K562 (cell line): ENCODE measurements at regions not wholly inside any gene's neighbourhood (a gene's known extent, or its start where the extent isn't known, plus 50 kb on each side); places are given as distances from the start of the nearest gene placed in this dataset.

ENCODE experiments used
- ATAC-seq: fragments of 200-7000 bp; cut with Tn5 transposase; 3 replicates; pipeline ENCODE4 v1.9.1; 2020; ENCODE audit warnings: moderate library complexity
- BruUV-seq: library from RNA; stranded (reverse); fragments of 400-500 nt; replicated peaks from 2 replicates; lab custom pipeline; 2021; lab: Mats Ljungman, UMichigan
- CTCF ChIA-PET: fragments of 300-600 bp; formaldehyde crosslinking; extraction: SDS; loops from one replicate; lab custom pipeline; 2021; ENCODE audit warnings: low intra/inter-chr PET ratio; lab: Yijun Ruan, JAX
- POLR2A ChIA-PET: fragments of 300-600, 350-650 bp; sonication (Branson Sonifier 250); formaldehyde crosslinking; extraction: SDS; loops from one replicate; lab custom pipeline; 2021; ENCODE audit warnings: antibody characterized with exemption, inconsistent platforms; lab: Yijun Ruan, JAX
- DNase-seq, 4 experiments: peaks; one replicate each; pipeline versions ENCODE4 v3.0.0 to v3.0.0-alpha.2; 2011 to 2018; ENCODE audit warnings: low spot score in 3 of 4, mixed read lengths in 3 of 4; ENCODE audit errors: extremely low read depth in 1 of 4
- FAIRE-seq: peaks from 2 replicates; lab custom pipeline; 2011; peaks lifted over from hg19 to GRCh38; lab: Jason Lieb, UNC
- H2AFZ ChIP-seq: 2 replicates; pipeline ENCODE4 v1.6.0; 2011; ENCODE audit warnings: low read depth, low read length, control low read depth, inconsistent platforms
- H3K27ac ChIP-seq: fragments of 200-600 bp; 3 replicates; pipeline ENCODE4 v1.8.0; 2011; ENCODE audit warnings: low read depth, mild to moderate bottlenecking, control low read depth, inconsistent platforms, low read length, moderate library complexity, mixed read lengths; ENCODE audit errors: extremely low read depth
- H3K27me3 ChIP-seq, 2 experiments: fragments of 300-600 bp in 1 of 2; 2 replicates in 1 of 2; 3 replicates in 1 of 2; pipeline versions ENCODE4 v1.6.0 to v1.8.0; 2011; ENCODE audit warnings: inconsistent platforms in 2 of 2, low read length in 2 of 2, mild to moderate bottlenecking in 1 of 2, mixed read lengths in 1 of 2, moderate library complexity in 1 of 2; ENCODE audit not compliant: control insufficient read depth in 2 of 2, insufficient read depth in 2 of 2
- H3K36me3 ChIP-seq: fragments of 300-600 bp; 3 replicates; pipeline ENCODE4 v1.8.0; 2011; ENCODE audit warnings: mild to moderate bottlenecking, low read length, inconsistent platforms; ENCODE audit not compliant: control insufficient read depth, insufficient read depth
- H3K4me1 ChIP-seq, 2 experiments: fragments of 200-600 bp in 1 of 2; replicated peaks in 1 of 2; 2 replicates in 1 of 2; 3 replicates in 1 of 2; pipeline versions ENCODE4 v1.5.1 to v1.8.0; 2011; ENCODE audit warnings: inconsistent platforms in 2 of 2, low read length in 2 of 2, mild to moderate bottlenecking in 1 of 2, mixed read lengths in 1 of 2, moderate library complexity in 1 of 2; ENCODE audit not compliant: control insufficient read depth in 2 of 2, insufficient read depth in 2 of 2
- H3K4me2 ChIP-seq: 2 replicates; pipeline ENCODE4 v1.6.1; 2011; ENCODE audit warnings: low read length, control low read depth, inconsistent platforms, mixed read lengths; ENCODE audit not compliant: insufficient read depth
- H3K4me3 ChIP-seq: fragments of 200-600 bp; sonication (generic), shearing (Covaris generic); 2 replicates; pipeline ENCODE4 v1.5.1; 2016; ENCODE audit warnings: control low read depth, inconsistent platforms
- H3K79me2 ChIP-seq: fragments of 200-600 bp; 3 replicates; pipeline ENCODE4 v1.8.0; 2011; ENCODE audit warnings: low read length, inconsistent platforms; ENCODE audit not compliant: control insufficient read depth, insufficient read depth
- H3K9ac ChIP-seq, 2 experiments: 2 replicates each; pipeline versions ENCODE4 v1.6.0 to v1.6.1; 2011; ENCODE audit warnings: low read depth in 2 of 2, low read length in 2 of 2, control low read depth in 1 of 2, inconsistent platforms in 1 of 2, mild to moderate bottlenecking in 1 of 2, mixed read lengths in 1 of 2; ENCODE audit not compliant: insufficient read depth in 1 of 2
- H3K9me1 ChIP-seq: one replicate; pipeline ENCODE4 v1.6.0; 2011; ENCODE audit warnings: inconsistent platforms, mild to moderate bottlenecking, low read length, moderate library complexity; ENCODE audit not compliant: control insufficient read depth, insufficient read depth
- H3K9me3 ChIP-seq: replicated peaks from 2 replicates; pipeline ENCODE4 v1.5.1; 2011; ENCODE audit warnings: low read depth, low read length, inconsistent platforms; ENCODE audit not compliant: control insufficient read depth, insufficient read depth
- H4K20me1 ChIP-seq: replicated peaks from 2 replicates; pipeline ENCODE4 v1.6.1; 2011; ENCODE audit warnings: low read length, inconsistent platforms, mixed read lengths; ENCODE audit not compliant: control insufficient read depth, insufficient read depth
- BRD9 ChIP-seq: fragments of 450-650 bp; IDR thresholded peaks from 2 replicates; pipeline ENCODE4 v1.6.1; 2018; ENCODE audit warnings: low read depth; ENCODE audit not compliant: partially characterized antibody
- CHD2 ChIP-seq: IDR thresholded peaks from 2 replicates; pipeline ENCODE4 v1.6.1; 2011; ENCODE audit warnings: low read depth, low read length
- ESRRA ChIP-seq: fragments of 450-650 bp; IDR thresholded peaks from 2 replicates; pipeline ENCODE4 v1.6.1; 2014; ENCODE audit warnings: low read depth, mild to moderate bottlenecking, moderate library complexity, borderline replicate concordance
- EZH2 ChIP-seq: IDR thresholded peaks from 2 replicates; pipeline ENCODE4 v1.6.1; 2012; ENCODE audit warnings: low read depth, mild to moderate bottlenecking, inconsistent platforms, low read length, borderline replicate concordance
- FIP1L1 ChIP-seq: fragments of 200-400 bp; formaldehyde crosslinking; IDR thresholded peaks from 2 replicates; pipeline ENCODE4 v1.6.1; 2018; ENCODE audit warnings: mild to moderate bottlenecking, low read depth, low read length; ENCODE audit not compliant: poor library complexity, severe bottlenecking
- GTF2A2 ChIP-seq: IDR thresholded peaks from 2 replicates; pipeline ENCODE4 v1.6.1; 2016; ENCODE audit warnings: mild to moderate bottlenecking, missing genetic modification characterization, missing compliant biosample characterization
- NR2C2 ChIP-seq, 2 experiments: fragments of 200-800 bp in 1 of 2; sonication (Bioruptor generic) in 1 of 2; sonication (generic) in 1 of 2; formaldehyde crosslinking in 1 of 2; IDR thresholded peaks; 2 replicates each; pipeline versions ENCODE4 v1.6.1 to v1.8.0; 2016 to 2022; ENCODE audit warnings: mild to moderate bottlenecking in 1 of 2, missing compliant biosample characterization in 1 of 2, missing genetic modification characterization in 1 of 2, missing genetic modification reagents in 1 of 2
- OTX1 ChIP-seq: fragments of 450-650 bp; formaldehyde crosslinking; IDR thresholded peaks from 2 replicates; pipeline ENCODE4 v1.4.0; 2022; ENCODE audit warnings: mild to moderate bottlenecking
- RBFOX2 ChIP-seq: fragments of 200-400 bp; formaldehyde crosslinking; IDR thresholded peaks from 2 replicates; pipeline ENCODE4 v1.6.1; 2017; ENCODE audit warnings: low read depth, mild to moderate bottlenecking, low read length, moderate library complexity
- SIN3A ChIP-seq, 2 experiments: fragments of 150-350 bp in 1 of 2; IDR thresholded peaks; 2 replicates each; pipeline ENCODE4 v1.6.1; 2011 to 2016; ENCODE audit warnings: borderline replicate concordance in 2 of 2, low read depth in 2 of 2, low read length in 2 of 2, mild to moderate bottlenecking in 2 of 2, moderate library complexity in 2 of 2; ENCODE audit not compliant: control insufficient read depth in 1 of 2
- WGBS: fragments of 100-300 bp; shearing (Covaris generic); methylation state at CpG from one replicate; pipeline ENCODE4 v1.1.6; 2016; ENCODE audit warnings: low coverage, mixed read lengths; ENCODE audit not compliant: insufficient coverage; ENCODE audit errors: missing lambda C conversion rate; 5-methylcytosine and 5-hydroxymethylcytosine counted together
- in situ Hi-C: fragments of 300-500 bp; cut with MboI; formaldehyde crosslinking; loops from 4 replicates; pipeline ENCODE4 v1.15.0; 2018; ENCODE audit warnings: inconsistent platforms, mixed read lengths
- intact Hi-C: fragments of 100-400 bp; cut with micrococcal nuclease; formaldehyde crosslinking; loops from 2 replicates; pipeline ENCODE4 v1.14.2; 2022
- TF ChIP-seq, protein P1 (sequence below): IDR thresholded peaks from 3 replicates; pipeline ENCODE4 v1.6.1; 2011; ENCODE audit warnings: borderline replicate concordance, mild to moderate bottlenecking; ENCODE audit not compliant: insufficient read length, insufficient read depth
- TF ChIP-seq, protein P2 (sequence below): sonication (generic); formaldehyde crosslinking; IDR thresholded peaks from 2 replicates; pipeline ENCODE4 v1.8.0; 2022; ENCODE audit warnings: missing genetic modification reagents, mild to moderate bottlenecking, moderate library complexity, borderline replicate concordance
- TF ChIP-seq, protein P3 (sequence below): fragments of 250-450 bp; sonication (Bioruptor Pico); IDR thresholded peaks from 2 replicates; pipeline ENCODE4 v1.8.0; 2022; ENCODE audit warnings: inconsistent platforms, mild to moderate bottlenecking, moderate library complexity, borderline replicate concordance

DNA sequence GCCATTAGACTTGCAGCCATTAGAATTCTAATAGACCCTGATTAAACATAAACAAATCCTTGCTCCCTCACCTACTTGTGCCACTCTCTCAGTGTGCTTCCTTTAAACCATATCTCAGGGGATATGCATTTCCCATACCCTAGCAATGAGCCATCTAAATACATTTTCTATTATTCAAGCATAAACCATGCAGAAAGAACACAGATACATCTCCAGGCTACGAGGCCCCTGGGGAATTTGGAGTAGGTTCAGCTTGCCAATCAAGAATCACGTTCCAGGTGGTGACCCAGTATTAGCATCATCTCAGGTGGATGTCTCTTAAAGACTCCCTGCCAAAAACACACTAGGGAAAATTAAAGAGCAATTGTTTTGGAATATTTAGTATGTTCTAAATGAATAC lies 93.0 kb upstream of the CCL21 start:
- no peak for TF ChIP-seq CHD2
- TF ChIP-seq, protein P1, sequence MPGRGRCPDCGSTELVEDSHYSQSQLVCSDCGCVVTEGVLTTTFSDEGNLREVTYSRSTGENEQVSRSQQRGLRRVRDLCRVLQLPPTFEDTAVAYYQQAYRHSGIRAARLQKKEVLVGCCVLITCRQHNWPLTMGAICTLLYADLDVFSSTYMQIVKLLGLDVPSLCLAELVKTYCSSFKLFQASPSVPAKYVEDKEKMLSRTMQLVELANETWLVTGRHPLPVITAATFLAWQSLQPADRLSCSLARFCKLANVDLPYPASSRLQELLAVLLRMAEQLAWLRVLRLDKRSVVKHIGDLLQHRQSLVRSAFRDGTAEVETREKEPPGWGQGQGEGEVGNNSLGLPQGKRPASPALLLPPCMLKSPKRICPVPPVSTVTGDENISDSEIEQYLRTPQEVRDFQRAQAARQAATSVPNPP: no peak
- TF ChIP-seq GTF2A2 (tag): no peak
- TF ChIP-seq OTX1: no peak
- no peak for TF ChIP-seq BRD9
- TF ChIP-seq ESRRA: no peak
- no peak for TF ChIP-seq NR2C2 (CRISPR knock-in tag; IDR thresholded peaks at IDR 0.05)
- TF ChIP-seq NR2C2 (tag; IDR thresholded peaks at IDR 0.05): no peak
- no peak for TF ChIP-seq SIN3A (IDR thresholded peaks at IDR 0.05; ENCODE audit: borderline replicate concordance in 2 of 2, control insufficient read depth in 1 of 2, low read depth in 2 of 2, low read length in 2 of 2)
- TF ChIP-seq RBFOX2: no peak
- no peak for TF ChIP-seq FIP1L1
- TF ChIP-seq, protein P2, sequence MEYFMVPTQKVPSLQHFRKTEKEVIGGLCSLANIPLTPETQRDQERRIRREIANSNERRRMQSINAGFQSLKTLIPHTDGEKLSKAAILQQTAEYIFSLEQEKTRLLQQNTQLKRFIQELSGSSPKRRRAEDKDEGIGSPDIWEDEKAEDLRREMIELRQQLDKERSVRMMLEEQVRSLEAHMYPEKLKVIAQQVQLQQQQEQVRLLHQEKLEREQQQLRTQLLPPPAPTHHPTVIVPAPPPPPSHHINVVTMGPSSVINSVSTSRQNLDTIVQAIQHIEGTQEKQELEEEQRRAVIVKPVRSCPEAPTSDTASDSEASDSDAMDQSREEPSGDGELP (CRISPR knock-in tag): no peak
- TF ChIP-seq, protein P3, sequence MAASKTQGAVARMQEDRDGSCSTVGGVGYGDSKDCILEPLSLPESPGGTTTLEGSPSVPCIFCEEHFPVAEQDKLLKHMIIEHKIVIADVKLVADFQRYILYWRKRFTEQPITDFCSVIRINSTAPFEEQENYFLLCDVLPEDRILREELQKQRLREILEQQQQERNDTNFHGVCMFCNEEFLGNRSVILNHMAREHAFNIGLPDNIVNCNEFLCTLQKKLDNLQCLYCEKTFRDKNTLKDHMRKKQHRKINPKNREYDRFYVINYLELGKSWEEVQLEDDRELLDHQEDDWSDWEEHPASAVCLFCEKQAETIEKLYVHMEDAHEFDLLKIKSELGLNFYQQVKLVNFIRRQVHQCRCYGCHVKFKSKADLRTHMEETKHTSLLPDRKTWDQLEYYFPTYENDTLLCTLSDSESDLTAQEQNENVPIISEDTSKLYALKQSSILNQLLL (CRISPR knock-in tag): no peak
- no peak for TF ChIP-seq EZH2
- intact Hi-C loops: no loop called here
- Histone ChIP-seq H3K27me3 (no peaks in the 10 kb centered on the region), H3K9me1 (no peaks in the 10 kb centered on the region), H3K79me2 (no peaks in the 10 kb centered on the region), H3K4me2 (no peak overlapping the region), H3K4me1 (no peaks in the 10 kb centered on the region), H2AFZ (no peak overlapping the region), H3K36me3 (no peaks in the 10 kb centered on the region), H4K20me1 (no peaks in the 10 kb centered on the region), H3K4me3 (no peak overlapping the region), H3K9ac (no peak overlapping the region), H3K9me3 (no peaks in the 10 kb centered on the region), H3K27ac (no peak overlapping the region)
- DNase-seq (no peak), ATAC-seq (no peak), FAIRE-seq (no peak)
- ChIA-PET CTCF (no interaction called here), POLR2A (no interaction called here)
- in situ Hi-C loops: no loop called here
- WGBS: 0% methylated on average over 2 of the region's 2 CpGs
- no TSS peak for BruUV-seq
